IMR-90 (cell line): ENCODE measurements at regions not wholly inside any gene's neighbourhood (a gene's known extent, or its start where the extent isn't known, plus 50 kb on each side); places are given as distances from the start of the nearest gene placed in this dataset.

Experiments used
- ATAC-seq: fragments of 200-7000 bp; cut with Tn5 transposase; 2 replicates; pipeline ENCODE4 v1.9.1; 2020; ENCODE audit warnings: low read depth, mild to moderate bottlenecking, moderate library complexity
- BruUV-seq: library from RNA; stranded (reverse); fragments of 400-500 nt; replicated peaks from 2 replicates; lab custom pipeline; 2021; lab: Mats Ljungman, UMichigan
- CTCF ChIA-PET: fragments of 300-600 bp; formaldehyde crosslinking; extraction: SDS; loops from one replicate; lab custom pipeline; 2021; ENCODE audit warnings: antibody characterized with exemption; lab: Yijun Ruan, JAX
- POLR2A ChIA-PET: fragments of 300-600 bp; sonication (Branson Sonifier 250); formaldehyde crosslinking; loops from one replicate; lab custom pipeline; 2022; ENCODE audit warnings: antibody characterized with exemption; ENCODE audit not compliant: unreplicated experiment; lab: Charles Lee
- DNase-seq: peaks from one replicate; pipeline ENCODE4 v3.0.0; 2013
- H2AFZ ChIP-seq: replicated peaks from 2 replicates; pipeline ENCODE3; 2013; ENCODE audit warnings: low read length, mild to moderate bottlenecking; ENCODE audit not compliant: poor library complexity
- H2AK5ac ChIP-seq: 2 replicates; pipeline ENCODE4 v1.6.1; 2013; ENCODE audit warnings: low read depth, low read length, inconsistent platforms
- H2AK9ac ChIP-seq: replicated peaks from 2 replicates; pipeline ENCODE3; 2013; ENCODE audit warnings: mild to moderate bottlenecking, low read depth, low read length, moderate library complexity; ENCODE audit not compliant: poor library complexity
- H2BK120ac ChIP-seq: 2 replicates; pipeline ENCODE4 v1.6.1; 2013; ENCODE audit warnings: low read depth, low read length, inconsistent platforms
- H2BK15ac ChIP-seq: 3 replicates; pipeline ENCODE4 v1.6.1; 2013; ENCODE audit warnings: low read depth, low read length, inconsistent platforms
- H2BK20ac ChIP-seq: 2 replicates; pipeline ENCODE4 v1.6.1; 2013; ENCODE audit warnings: low read depth, mild to moderate bottlenecking, inconsistent platforms, low read length, moderate library complexity
- H2BK5ac ChIP-seq: 2 replicates; pipeline ENCODE4 v1.6.1; 2013; ENCODE audit warnings: mild to moderate bottlenecking, low read depth, low read length, inconsistent platforms; ENCODE audit not compliant: poor library complexity, severe bottlenecking
- H3K14ac ChIP-seq: replicated peaks from 2 replicates; pipeline ENCODE4 v1.6.1; 2013; ENCODE audit warnings: low read depth, low read length, inconsistent platforms
- H3K18ac ChIP-seq: 2 replicates; pipeline ENCODE4 v1.6.1; 2013; ENCODE audit warnings: low read depth, low read length, control low read depth
- H3K23ac ChIP-seq: 2 replicates; pipeline ENCODE4 v1.6.1; 2013; ENCODE audit warnings: low read depth, low read length, inconsistent platforms
- H3K27ac ChIP-seq: 2 replicates; pipeline ENCODE4 v1.5.1; 2013; ENCODE audit warnings: mild to moderate bottlenecking, control low read depth, low read length; ENCODE audit not compliant: insufficient read depth
- H3K27me3 ChIP-seq: 2 replicates; pipeline ENCODE4 v1.6.1; 2013; ENCODE audit warnings: low read length; ENCODE audit not compliant: control insufficient read depth, insufficient read depth
- H3K36me3 ChIP-seq: 2 replicates; pipeline ENCODE4 v1.6.1; 2013; ENCODE audit warnings: low read length, mixed read lengths; ENCODE audit not compliant: control insufficient read depth, insufficient read depth
- H3K4ac ChIP-seq: 2 replicates; pipeline ENCODE4 v1.6.1; 2013; ENCODE audit warnings: low read depth, low read length, inconsistent platforms
- H3K4me1 ChIP-seq: 2 replicates; pipeline ENCODE4 v1.6.1; 2013; ENCODE audit warnings: low read length, mixed read lengths; ENCODE audit not compliant: control insufficient read depth, insufficient read depth
- H3K4me2 ChIP-seq: 2 replicates; pipeline ENCODE4 v1.6.1; 2013; ENCODE audit warnings: low read depth, mild to moderate bottlenecking, control low read depth, low read length, moderate library complexity
- H3K4me3 ChIP-seq: 2 replicates; pipeline ENCODE4 v1.5.1; 2013; ENCODE audit warnings: low read depth, mild to moderate bottlenecking, control low read depth, low read length, moderate library complexity; ENCODE audit not compliant: insufficient read depth
- H3K56ac ChIP-seq: 2 replicates; pipeline ENCODE4 v1.6.1; 2013; ENCODE audit warnings: low read length, inconsistent platforms; ENCODE audit not compliant: insufficient read depth; ENCODE audit errors: extremely low read depth
- H3K79me1 ChIP-seq, 2 experiments: 2 replicates each; pipeline ENCODE4 v1.6.1; 2013; ENCODE audit warnings: low read length in 2 of 2, inconsistent platforms in 1 of 2, low read depth in 1 of 2
- H3K9ac ChIP-seq: 2 replicates; pipeline ENCODE4 v1.6.1; 2013; ENCODE audit warnings: low read depth, low read length, control low read depth
- H3K9me1 ChIP-seq: 2 replicates; pipeline ENCODE4 v1.6.1; 2013; ENCODE audit warnings: low read length, inconsistent platforms; ENCODE audit not compliant: insufficient read depth
- H3K9me3 ChIP-seq: 2 replicates; pipeline ENCODE4 v1.6.1; 2013; ENCODE audit warnings: low read length; ENCODE audit not compliant: control insufficient read depth, insufficient read depth
- H4K20me1 ChIP-seq: 2 replicates; pipeline ENCODE4 v1.6.1; 2013; ENCODE audit warnings: low read length, inconsistent platforms; ENCODE audit not compliant: insufficient read depth
- H4K5ac ChIP-seq: 2 replicates; pipeline ENCODE4 v1.6.1; 2013; ENCODE audit warnings: mild to moderate bottlenecking, low read depth, low read length, control low read depth
- H4K8ac ChIP-seq, 2 experiments: 2 replicates each; pipeline ENCODE4 v1.6.1; 2013; ENCODE audit warnings: low read depth in 2 of 2, low read length in 2 of 2, control low read depth in 1 of 2, inconsistent platforms in 1 of 2
- H4K91ac ChIP-seq: 2 replicates; pipeline ENCODE4 v1.6.1; 2013; ENCODE audit warnings: low read depth, low read length, inconsistent platforms; ENCODE audit not compliant: insufficient read depth
- BHLHE40 ChIP-seq: fragments of 150-350 bp; IDR thresholded peaks from 2 replicates; pipeline ENCODE4 v1.6.1; 2016; ENCODE audit warnings: mild to moderate bottlenecking, low read depth, low read length
- MXI1 ChIP-seq: IDR thresholded peaks from 2 replicates; pipeline ENCODE4 v1.6.1; 2012; ENCODE audit warnings: low read depth, mild to moderate bottlenecking, low read length, moderate library complexity, borderline replicate concordance
- NFE2L2 ChIP-seq: fragments of 150-350 bp; IDR thresholded peaks from 2 replicates; pipeline ENCODE4 v1.6.1; 2016; ENCODE audit warnings: low read depth, mild to moderate bottlenecking, low read length
- RAD21 ChIP-seq: IDR thresholded peaks from 2 replicates; pipeline ENCODE4 v1.6.1; 2012; ENCODE audit warnings: low read length, improper control_type of control experiment
- SMC3 ChIP-seq: fragments of 150-350 bp; IDR thresholded peaks from 2 replicates; pipeline ENCODE4 v1.6.1; 2016; ENCODE audit warnings: low read depth, mild to moderate bottlenecking, antibody characterized with exemption, low read length, moderate library complexity
- WGBS, 2 experiments: methylation state at CpG; one replicate each; pipeline versions ENCODE4 v1.1.5 to v1.1.7; 2013; ENCODE audit warnings: missing lambda C conversion rate in 2 of 2; ENCODE audit not compliant: insufficient read length in 1 of 2; ENCODE audit errors: extremely low coverage in 2 of 2; 5-methylcytosine and 5-hydroxymethylcytosine counted together
- dilution Hi-C: fragments of 300-500 bp; cut with HindIII; formaldehyde crosslinking; loops from one replicate; pipeline ENCODE4 v1.14.3; 2018; ENCODE audit warnings: low sequenced_read_pairs; ENCODE audit not compliant: unreplicated experiment
- in situ Hi-C: fragments of 300-500 bp; cut with MboI; formaldehyde crosslinking; loops from 3 replicates; pipeline ENCODE4 v1.14.3; 2019; ENCODE audit warnings: low sequenced_read_pairs, inconsistent platforms, mixed read lengths
- intact Hi-C: fragments of 100-400 bp; cut with micrococcal nuclease; formaldehyde crosslinking; loops from 2 replicates; pipeline ENCODE4 v1.10.0; 2022
- TF ChIP-seq, protein P1 (sequence below): conservative IDR thresholded peaks from 2 replicates; pipeline ENCODE4 v1.5.1; 2012; ENCODE audit warnings: mild to moderate bottlenecking, low read depth, low read length, improper control_type of control experiment

DNA sequence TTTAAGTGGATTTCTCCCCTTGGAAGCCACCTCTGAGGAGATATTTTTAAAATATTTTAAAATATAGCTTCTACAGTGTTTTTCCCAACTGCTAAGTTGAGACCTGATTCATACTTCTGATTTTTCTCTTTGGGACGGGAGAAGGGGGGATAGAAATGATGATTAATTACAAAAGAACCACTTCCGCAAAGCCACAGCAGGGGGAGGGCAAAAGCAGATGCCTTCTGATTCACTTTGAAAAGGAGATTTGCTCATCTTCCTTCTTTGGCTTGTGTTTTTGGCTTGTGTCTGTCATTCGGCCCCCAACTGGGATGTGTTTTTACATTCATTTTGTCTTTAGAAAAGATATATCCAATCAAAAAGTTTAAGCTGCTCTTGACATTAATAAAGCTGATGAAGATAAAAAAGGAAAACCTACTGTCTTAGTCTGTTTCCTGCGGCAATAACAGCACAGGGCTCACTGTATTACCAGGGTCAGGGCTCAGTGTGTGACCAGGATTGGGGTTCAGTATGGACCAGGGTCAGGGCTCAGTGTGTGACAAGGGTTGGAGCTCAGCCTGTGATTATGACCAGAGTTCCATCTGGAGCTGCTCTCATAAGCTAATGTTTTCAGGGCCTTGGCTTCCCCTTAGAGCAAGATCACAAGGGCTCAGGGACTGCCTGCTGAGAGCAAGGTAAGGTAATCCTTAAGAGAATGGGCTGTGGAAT lies 223.2 kb downstream of the MTHFS start:
- peak overlapping the region; percentile 88 for H3K4ac ChIP-seq
- no peak overlapping the region for H3K9ac ChIP-seq
- H3K9me3 ChIP-seq = no peaks in the 10 kb centered on the region
- no peaks in the 10 kb centered on the region for H3K36me3 ChIP-seq
- H2BK120ac ChIP-seq = peak overlapping the region; percentile 95
- peaks cover 4% of the 10 kb centered on the region; the same call in 1 of the 2 replicates for H3K9me1 ChIP-seq
- ATAC-seq = peak; percentile 77; the same call in 1 of the 2 replicates
- H3K18ac ChIP-seq = 0 out of 2 replicates have a peak overlapping the region, but pooled peaks have one; percentile 8
- peak overlapping the region; percentile 62 for H2AK9ac ChIP-seq
- H3K56ac ChIP-seq = 0 out of 2 replicates have a peak overlapping the region, but pooled peaks have one; percentile 33
- DNase-seq = peak; percentile 58
- no peak overlapping the region; the same call in 1 of the 2 replicates for H3K27ac ChIP-seq
- in situ Hi-C loops = no loop called here
- H3K27me3 ChIP-seq = no peaks in the 10 kb centered on the region
- H4K8ac ChIP-seq = peak overlapping the region; percentile 53 to 89
- H2BK5ac ChIP-seq = peak overlapping the region; percentile 55
- H3K4me3 ChIP-seq = no peak overlapping the region
- H2BK20ac ChIP-seq = peak overlapping the region; percentile 97
- H3K4me1 ChIP-seq = no peaks in the 10 kb centered on the region
- H4K5ac ChIP-seq = no peak overlapping the region; the same call in 1 of the 2 replicates
- H2AK5ac ChIP-seq = peak overlapping the region; percentile 84; the same call in 1 of the 2 replicates
- H2BK15ac ChIP-seq = 0 out of 3 replicates have a peak overlapping the region, but pooled peaks have one; percentile 48
- peak overlapping the region; percentile 96 for H3K14ac ChIP-seq
- H4K91ac ChIP-seq = peak overlapping the region; percentile 79
- H4K20me1 ChIP-seq = no peaks in the 10 kb centered on the region
- POLR2A ChIA-PET = no interaction called here
- no peak overlapping the region for H3K4me2 ChIP-seq
- peak overlapping the region; percentile 74 for H2AFZ ChIP-seq
- H3K23ac ChIP-seq = peak overlapping the region; percentile 88; the same call in 1 of the 2 replicates
- WGBS, 2 experiments = no CpG with 5 or more reads among the region's 4 CpGs
- H3K79me1 ChIP-seq = no peaks in the 10 kb centered on the region
- intact Hi-C loops = no loop called here
- dilution Hi-C loops = no loop called here
- CTCF ChIA-PET = interaction anchor here (0.9 kb wide), 1 partner anchor 176 kb away, joined by 5 read pairs; no protein-coding TSS in a partner anchor
- TF ChIP-seq BHLHE40 (no peak), SMC3 (no peak), RAD21 (no peak), NFE2L2 (no peak), MXI1 (no peak)
- TF ChIP-seq, protein P1, sequence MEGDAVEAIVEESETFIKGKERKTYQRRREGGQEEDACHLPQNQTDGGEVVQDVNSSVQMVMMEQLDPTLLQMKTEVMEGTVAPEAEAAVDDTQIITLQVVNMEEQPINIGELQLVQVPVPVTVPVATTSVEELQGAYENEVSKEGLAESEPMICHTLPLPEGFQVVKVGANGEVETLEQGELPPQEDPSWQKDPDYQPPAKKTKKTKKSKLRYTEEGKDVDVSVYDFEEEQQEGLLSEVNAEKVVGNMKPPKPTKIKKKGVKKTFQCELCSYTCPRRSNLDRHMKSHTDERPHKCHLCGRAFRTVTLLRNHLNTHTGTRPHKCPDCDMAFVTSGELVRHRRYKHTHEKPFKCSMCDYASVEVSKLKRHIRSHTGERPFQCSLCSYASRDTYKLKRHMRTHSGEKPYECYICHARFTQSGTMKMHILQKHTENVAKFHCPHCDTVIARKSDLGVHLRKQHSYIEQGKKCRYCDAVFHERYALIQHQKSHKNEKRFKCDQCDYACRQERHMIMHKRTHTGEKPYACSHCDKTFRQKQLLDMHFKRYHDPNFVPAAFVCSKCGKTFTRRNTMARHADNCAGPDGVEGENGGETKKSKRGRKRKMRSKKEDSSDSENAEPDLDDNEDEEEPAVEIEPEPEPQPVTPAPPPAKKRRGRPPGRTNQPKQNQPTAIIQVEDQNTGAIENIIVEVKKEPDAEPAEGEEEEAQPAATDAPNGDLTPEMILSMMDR = no peak
- BruUV-seq = no TSS peak
